NCI-H1694 (cell line): ENCODE measurements at regions not wholly inside any gene's neighbourhood (a gene's known extent, or its start where the extent isn't known, plus 50 kb on each side); places are given as distances from the start of the nearest gene placed in this dataset.
A peak's percentile ranks its signal among the peaks of the same experiment; 100 is the strongest.

ENCODE experiments used
- DNase-seq: peaks from one replicate; lab custom pipeline; 2025; lab: John Stamatoyannopoulos, UW

GRCh38 chr4:43243433-43244116 is 351.1 kb downstream of the GRXCR1 start:
- DNase-seq, result no peak

GRCh38 chr4:43244688-43245382 is 352.3 kb downstream of the GRXCR1 start:
- no peak for DNase-seq

- DNase-seq, result peak; percentile 62
These were observed 359.3 kb downstream of the GRXCR1 start for GRCh38 chr4:43251841-43252240.

- no peak for DNase-seq
These were observed 361.0 kb downstream of the GRXCR1 start for GRCh38 chr4:43253541-43253940.

DNA sequence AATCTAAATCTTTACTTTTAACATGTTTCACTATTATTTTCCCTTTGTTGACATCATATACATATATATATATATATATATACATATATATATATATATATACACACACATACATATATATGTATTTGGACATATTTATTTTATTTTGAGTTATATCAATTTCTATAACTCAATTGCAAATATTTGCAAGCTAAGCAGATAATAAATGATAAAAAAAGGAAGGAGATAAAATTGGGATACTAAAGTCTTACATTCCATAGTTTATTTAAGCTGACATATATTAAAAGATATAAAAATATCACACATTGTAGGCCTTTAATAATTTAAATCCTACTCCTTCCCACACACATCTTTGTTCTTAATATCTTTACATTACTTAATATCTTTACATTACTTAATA is 372.2 kb downstream of the GRXCR1 start:
- no peak for DNase-seq

- DNase-seq, result no peak
These were observed 379.4 kb downstream of the GRXCR1 start for GRCh38 chr4:43271946-43272345.

GRCh38 chr4:43274376-43274775 is 381.9 kb downstream of the GRXCR1 start:
- DNase-seq, result no peak

DNA sequence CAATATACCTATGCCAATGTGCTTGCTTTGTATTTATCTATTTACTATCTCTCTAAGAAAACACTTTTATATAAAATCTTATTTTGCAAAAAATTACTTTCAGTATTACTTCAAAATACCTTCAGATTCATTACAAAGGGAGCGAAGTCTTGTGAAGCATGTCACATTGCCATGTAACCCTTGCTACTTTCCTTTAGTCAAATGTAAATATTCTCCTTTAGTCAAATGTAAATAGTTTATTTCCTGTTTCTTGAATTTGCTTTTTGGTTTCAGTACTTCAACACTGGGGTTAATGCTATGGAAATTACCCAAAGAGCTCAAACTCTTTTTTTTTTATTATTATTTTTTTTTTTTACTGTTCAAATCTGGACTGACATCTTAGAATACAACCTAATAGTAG is 383.3 kb downstream of the GRXCR1 start:
- DNase-seq, result no peak

DNA sequence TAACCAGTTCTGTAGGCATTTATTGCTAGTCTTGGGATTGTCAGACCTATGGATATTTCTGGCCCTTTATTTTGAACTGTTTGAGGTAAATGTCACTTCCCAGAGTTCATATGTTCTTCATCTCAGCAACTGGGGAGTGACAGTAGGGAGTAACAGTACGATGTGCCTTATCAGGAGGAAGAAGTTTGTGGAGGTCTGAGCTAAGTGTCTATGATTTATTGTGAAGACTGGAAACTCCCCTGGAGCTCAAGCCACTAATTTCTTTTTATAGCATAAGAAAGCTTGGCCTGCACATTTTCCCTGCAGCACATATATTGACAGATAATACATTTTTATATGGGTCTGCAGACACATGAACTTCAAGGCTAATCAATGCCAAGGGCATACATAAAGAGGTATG is 383.8 kb downstream of the GRXCR1 start:
- no peak for DNase-seq

DNA sequence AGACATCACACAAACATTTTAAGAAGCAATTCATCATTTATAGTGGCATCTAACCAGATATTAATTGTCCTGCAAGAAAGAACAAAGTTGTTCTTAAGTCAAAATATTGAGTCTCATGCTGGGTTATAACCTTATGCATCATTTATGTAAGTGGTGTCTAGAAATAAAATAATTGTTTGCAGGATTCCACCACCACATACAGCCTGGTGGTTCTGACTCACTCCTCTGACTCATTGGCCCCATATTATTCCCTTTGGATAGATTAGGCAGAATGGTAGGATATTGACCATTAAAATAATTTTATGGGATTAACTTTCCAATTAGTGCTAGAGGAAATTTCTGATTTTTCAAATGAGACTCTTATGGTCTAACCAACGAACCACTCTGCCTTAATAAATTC is 384.5 kb downstream of the GRXCR1 start:
- DNase-seq, result no peak

- no peak for DNase-seq
These were observed 390.0 kb downstream of the GRXCR1 start for GRCh38 chr4:43282534-43282933.

GRCh38 chr4:43286137-43286536 is 393.6 kb downstream of the GRXCR1 start:
- no peak for DNase-seq

GRCh38 chr4:43296946-43297528 is 404.5 kb downstream of the GRXCR1 start:
- no peak for DNase-seq

DNA sequence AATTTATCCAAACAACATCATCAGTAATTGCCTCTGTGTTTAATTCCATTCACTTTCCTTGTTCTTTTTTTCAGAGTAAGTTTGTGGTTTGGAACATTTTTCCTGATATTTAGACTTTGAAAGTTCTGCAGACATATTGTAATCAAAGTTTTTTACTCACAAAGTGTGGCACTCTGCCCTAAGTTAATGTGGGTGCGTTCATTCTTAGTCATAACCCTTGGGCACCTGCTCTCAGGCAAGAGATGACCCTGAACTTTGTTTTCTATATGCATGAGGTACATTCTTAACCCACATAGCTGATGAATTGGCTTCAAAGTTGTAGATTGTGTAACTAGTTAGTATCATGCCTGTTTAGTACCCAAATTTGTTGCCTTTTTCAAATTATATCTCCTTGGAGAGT is 424.3 kb downstream of the GRXCR1 start:
- DNase-seq, result no peak

DNA sequence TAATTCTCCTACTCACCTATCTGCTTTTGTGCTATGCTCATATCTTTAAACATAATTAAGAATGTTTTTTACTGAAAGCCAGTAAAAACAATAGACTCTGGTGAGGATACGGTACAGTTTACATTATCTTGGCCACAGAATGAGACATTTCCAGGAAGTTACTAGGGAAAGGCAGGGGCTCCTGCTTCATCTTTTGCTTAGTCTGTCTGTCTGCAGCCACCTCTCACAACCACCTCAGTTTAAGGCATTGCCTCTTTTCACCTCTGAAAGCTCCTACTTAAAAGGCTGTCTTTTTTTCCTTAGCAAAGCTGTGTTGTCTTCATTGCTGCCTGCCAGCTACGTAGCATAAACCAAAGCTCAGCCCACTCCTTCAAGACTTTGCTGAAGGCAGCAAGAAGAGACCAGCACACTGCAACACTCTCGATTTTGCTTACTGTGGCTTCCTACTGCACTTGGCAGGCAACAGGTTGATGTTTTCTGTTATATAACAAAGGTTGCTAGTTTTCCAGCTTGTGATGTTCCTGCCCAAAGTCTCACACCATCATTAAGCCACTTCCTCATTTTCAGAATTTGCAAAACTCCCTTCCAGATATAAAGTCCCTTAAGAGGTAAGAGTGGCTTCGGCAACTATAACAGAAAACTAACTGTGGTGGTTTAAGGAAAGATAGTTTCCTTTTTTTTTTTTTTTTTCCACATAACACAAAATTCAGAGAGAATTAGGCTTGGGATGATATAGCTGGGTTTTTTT is 432.9 kb downstream of the GRXCR1 start:
- no peak for DNase-seq

- no peak for DNase-seq
These were observed 437.8 kb downstream of the GRXCR1 start for GRCh38 chr4:43330288-43330687.

DNA sequence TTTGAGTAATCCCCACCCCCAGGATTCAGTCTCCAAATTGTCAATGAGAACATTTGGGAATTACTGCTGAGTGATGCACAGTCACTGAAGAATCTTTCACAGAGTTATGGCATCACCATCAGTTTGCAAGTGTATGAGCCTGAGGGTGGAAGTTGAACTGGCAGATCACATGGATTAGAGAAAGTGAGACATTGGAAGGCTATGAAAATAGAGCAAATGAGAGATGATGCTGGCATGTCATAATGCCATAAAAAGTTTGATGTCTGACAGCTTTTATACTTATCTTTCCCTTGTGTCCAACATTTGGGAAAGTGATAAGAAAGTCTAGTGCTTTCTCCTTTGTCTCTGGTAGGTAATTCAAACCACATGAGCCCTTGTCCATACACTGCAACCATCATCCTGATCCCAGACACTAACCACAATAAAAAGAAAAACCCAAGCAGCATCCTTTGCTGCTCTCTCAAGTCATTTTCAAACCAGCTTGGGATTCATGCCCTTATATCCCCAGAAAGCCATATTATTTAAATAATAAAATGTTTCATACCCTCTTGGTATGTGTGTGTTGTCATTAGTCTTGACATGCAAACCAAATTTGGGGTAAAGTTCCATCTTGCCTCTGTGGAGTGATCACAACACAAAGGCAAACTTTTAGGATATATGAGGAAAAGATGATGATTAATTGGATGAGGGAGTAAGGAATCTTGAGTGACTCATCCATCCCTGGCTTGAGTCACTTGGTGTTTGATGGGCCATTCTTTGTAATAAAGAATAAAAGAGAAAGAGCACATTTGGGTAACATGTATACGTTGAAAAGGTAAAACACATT is 438.9 kb downstream of the GRXCR1 start:
- no peak for DNase-seq

- DNase-seq, result no peak
These were observed 439.5 kb downstream of the GRXCR1 start for GRCh38 chr4:43332052-43332425.

- no peak for DNase-seq
These were observed 445.2 kb downstream of the GRXCR1 start for GRCh38 chr4:43337707-43338106.

- no peak for DNase-seq
These were observed 446.9 kb downstream of the GRXCR1 start for GRCh38 chr4:43339435-43339834.

DNA sequence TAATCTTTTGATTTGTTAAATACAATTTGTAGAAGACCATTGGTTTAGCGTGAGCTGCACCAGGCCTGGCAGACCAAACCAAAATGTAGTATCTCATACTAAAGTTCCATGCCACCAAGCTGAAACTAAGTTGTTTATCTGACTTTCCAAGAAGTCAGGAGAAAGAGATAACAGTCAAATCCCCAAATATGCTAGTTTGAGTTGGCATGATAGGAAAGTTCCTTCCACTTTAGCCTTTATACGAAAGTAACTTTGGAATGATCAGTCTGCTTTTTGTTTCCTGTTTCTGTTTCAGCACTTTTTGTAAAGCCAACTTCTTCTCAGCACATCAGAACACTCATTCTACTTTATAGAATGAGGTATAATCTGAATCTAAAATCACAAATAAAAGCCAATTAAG is 449.2 kb downstream of the GRXCR1 start:
- DNase-seq, result no peak

DNA sequence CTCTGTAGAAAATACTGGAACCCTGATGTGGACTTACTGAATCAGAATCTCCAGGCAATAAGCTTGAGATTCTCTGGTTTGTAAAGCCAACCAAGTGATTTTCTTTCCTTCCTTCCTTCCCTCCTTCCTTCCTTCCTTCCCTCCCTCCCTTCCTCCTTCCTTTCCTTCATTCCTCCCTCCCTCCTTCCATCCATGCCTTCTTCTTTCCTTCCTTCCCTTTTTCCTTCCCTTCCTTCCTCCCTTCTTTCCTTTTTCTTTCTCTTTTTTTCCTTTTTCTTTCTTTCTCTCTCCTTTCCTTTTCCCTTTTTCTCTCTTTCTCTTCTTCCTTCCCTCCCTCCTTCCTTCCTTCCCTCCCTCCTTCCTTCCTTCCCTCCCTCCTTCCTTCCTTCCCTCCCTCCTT is 450.8 kb downstream of the GRXCR1 start:
- no peak for DNase-seq
